ENCODE measurements at regions not wholly inside any gene's neighbourhood (a gene's known extent, or its start where the extent isn't known, plus 50 kb on each side); places are given as distances from the start of the nearest gene placed in this dataset.

DNA sequence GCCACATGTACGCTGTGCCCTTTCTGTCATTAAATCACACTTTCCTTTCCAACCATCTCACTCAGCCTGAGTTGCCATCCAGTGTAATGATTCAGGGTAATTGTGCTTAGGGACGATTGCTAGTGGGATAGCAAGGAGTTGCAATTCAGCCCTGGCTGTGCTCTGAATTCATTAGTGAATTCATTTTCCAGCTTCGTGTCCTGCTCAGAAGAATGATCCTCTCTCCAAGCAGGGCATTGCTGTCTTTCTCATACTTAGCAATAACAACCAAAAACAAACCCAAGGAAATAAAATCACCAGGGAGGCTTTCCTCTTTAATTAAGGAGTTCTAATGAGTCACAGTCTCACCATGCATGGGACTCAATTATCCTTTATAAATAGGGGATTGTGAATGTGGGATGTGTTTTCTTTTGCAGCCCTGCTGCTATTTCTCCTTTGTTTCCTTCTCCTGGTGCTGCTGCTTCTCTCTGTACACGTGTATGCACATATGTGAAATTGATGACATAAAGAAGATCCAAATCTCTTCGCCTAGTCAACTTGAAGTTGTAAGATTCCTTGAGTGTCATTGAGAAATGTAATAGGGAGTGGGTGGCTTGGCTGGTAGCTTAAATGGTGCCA, 167.0 kb downstream of the TSEN15 start:
- TF ChIP-seq, protein P1, sequence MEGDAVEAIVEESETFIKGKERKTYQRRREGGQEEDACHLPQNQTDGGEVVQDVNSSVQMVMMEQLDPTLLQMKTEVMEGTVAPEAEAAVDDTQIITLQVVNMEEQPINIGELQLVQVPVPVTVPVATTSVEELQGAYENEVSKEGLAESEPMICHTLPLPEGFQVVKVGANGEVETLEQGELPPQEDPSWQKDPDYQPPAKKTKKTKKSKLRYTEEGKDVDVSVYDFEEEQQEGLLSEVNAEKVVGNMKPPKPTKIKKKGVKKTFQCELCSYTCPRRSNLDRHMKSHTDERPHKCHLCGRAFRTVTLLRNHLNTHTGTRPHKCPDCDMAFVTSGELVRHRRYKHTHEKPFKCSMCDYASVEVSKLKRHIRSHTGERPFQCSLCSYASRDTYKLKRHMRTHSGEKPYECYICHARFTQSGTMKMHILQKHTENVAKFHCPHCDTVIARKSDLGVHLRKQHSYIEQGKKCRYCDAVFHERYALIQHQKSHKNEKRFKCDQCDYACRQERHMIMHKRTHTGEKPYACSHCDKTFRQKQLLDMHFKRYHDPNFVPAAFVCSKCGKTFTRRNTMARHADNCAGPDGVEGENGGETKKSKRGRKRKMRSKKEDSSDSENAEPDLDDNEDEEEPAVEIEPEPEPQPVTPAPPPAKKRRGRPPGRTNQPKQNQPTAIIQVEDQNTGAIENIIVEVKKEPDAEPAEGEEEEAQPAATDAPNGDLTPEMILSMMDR (IDR thresholded peaks at IDR 0.05): no peak
- TF ChIP-seq POLR2A (IDR thresholded peaks at IDR 0.05) (no peak), POLR2AphosphoS5 (IDR thresholded peaks at IDR 0.05) (no peak)

All from prostate gland (tissue), 2 donors.